Keratinocyte (primary cell): ENCODE measurements at regions not wholly inside any gene's neighbourhood (a gene's known extent, or its start where the extent isn't known, plus 50 kb on each side); places are given as distances from the start of the nearest gene placed in this dataset.

Experiments used
- DNase-seq: peaks from one replicate; pipeline ENCODE4 v3.0.0-alpha.2; 2011; ENCODE audit warnings: low read depth, missing footprints, low spot score
- FAIRE-seq: peaks from 2 replicates; lab custom pipeline; 2011; peaks lifted over from hg19 to GRCh38; lab: Jason Lieb, UNC
- H2AFZ ChIP-seq: 2 replicates; pipeline ENCODE4 v1.6.0; 2012; ENCODE audit warnings: low read length, control low read depth, inconsistent platforms; ENCODE audit not compliant: control insufficient read depth
- H3K27ac ChIP-seq: 2 replicates; pipeline ENCODE4 v1.5.1; 2011; ENCODE audit warnings: low read length; ENCODE audit not compliant: control insufficient read depth, insufficient read depth
- H3K27me3 ChIP-seq: 3 replicates; pipeline ENCODE4 v1.6.0; 2011; ENCODE audit warnings: low read length; ENCODE audit not compliant: control insufficient read depth, insufficient read depth; ENCODE audit errors: extremely low read depth
- H3K36me3 ChIP-seq, 2 experiments: 2 replicates in 1 of 2; 3 replicates in 1 of 2; pipeline ENCODE4 v1.5.1; 2011; ENCODE audit warnings: low read length in 2 of 2, mild to moderate bottlenecking in 1 of 2; ENCODE audit not compliant: control insufficient read depth in 2 of 2, insufficient read depth in 2 of 2; ENCODE audit errors: extremely low read depth in 1 of 2
- H3K4me1 ChIP-seq: 3 replicates; pipeline ENCODE4 v1.5.1; 2011; ENCODE audit warnings: low read length; ENCODE audit not compliant: control insufficient read depth, insufficient read depth; ENCODE audit errors: extremely low read depth
- H3K4me2 ChIP-seq: 3 replicates; pipeline ENCODE4 v1.6.0; 2011; ENCODE audit warnings: low read depth, low read length; ENCODE audit not compliant: control insufficient read depth, insufficient read depth; ENCODE audit errors: extremely low read depth
- H3K4me3 ChIP-seq, 3 experiments: fragments of 200-600 bp in 1 of 3; sonication (generic) in 1 of 3; 2 replicates in 2 of 3; 3 replicates in 1 of 3; pipeline ENCODE4 v1.5.1; 2011 to 2016; ENCODE audit warnings: low read length in 3 of 3, mild to moderate bottlenecking in 3 of 3, control low read depth in 2 of 3, inconsistent platforms in 1 of 3, low read depth in 1 of 3, mixed read lengths in 1 of 3, mixed run types in 1 of 3, moderate library complexity in 1 of 3; ENCODE audit not compliant: control insufficient read depth in 2 of 3, insufficient read depth in 2 of 3; ENCODE audit errors: extremely low read depth in 1 of 3
- H3K79me2 ChIP-seq: 2 replicates; pipeline ENCODE4 v1.6.0; 2012; ENCODE audit warnings: low read length; ENCODE audit not compliant: control insufficient read depth, insufficient read depth
- H3K9ac ChIP-seq: 3 replicates; pipeline ENCODE4 v1.6.0; 2011; ENCODE audit warnings: low read length; ENCODE audit not compliant: control insufficient read depth, insufficient read depth; ENCODE audit errors: extremely low read depth
- H3K9me1 ChIP-seq: 3 replicates; pipeline ENCODE4 v1.6.0; 2011; ENCODE audit warnings: low read length; ENCODE audit not compliant: control insufficient read depth, insufficient read depth; ENCODE audit errors: extremely low read depth
- H3K9me3 ChIP-seq: 2 replicates; pipeline ENCODE4 v1.5.1; 2012; ENCODE audit warnings: low read depth, low read length; ENCODE audit not compliant: control insufficient read depth
- H4K20me1 ChIP-seq: 3 replicates; pipeline ENCODE4 v1.6.0; 2011; ENCODE audit warnings: low read length; ENCODE audit not compliant: control insufficient read depth, insufficient read depth; ENCODE audit errors: extremely low read depth
- EZH2 ChIP-seq: IDR thresholded peaks from one replicate; pipeline ENCODE4 v1.6.1; 2012; ENCODE audit warnings: inconsistent platforms, mild to moderate bottlenecking, low read length, moderate library complexity
- dilution Hi-C: fragments of 300-500 bp; cut with MboI; formaldehyde crosslinking; loops from one replicate; pipeline ENCODE4 v1.7.0; 2020; ENCODE audit warnings: low sequenced_read_pairs; ENCODE audit not compliant: extremely low pct_ligation_motif_present
- TF ChIP-seq, protein P1 (sequence below), 3 experiments: IDR thresholded peaks in 1 of 3; conservative IDR thresholded peaks in 1 of 3; optimal IDR thresholded peaks in 1 of 3; 2 replicates in 2 of 3; 3 replicates in 1 of 3; pipeline versions ENCODE3 to v1.5.1; 2011; ENCODE audit warnings: low read length in 3 of 3, mild to moderate bottlenecking in 3 of 3, moderate library complexity in 2 of 3, control low read depth in 1 of 3, inconsistent platforms in 1 of 3; ENCODE audit not compliant: insufficient read depth in 2 of 3; ENCODE audit errors: extremely low read depth in 1 of 3

GRCh38 chr5:1748271-1748670 is 51.4 kb downstream of the MRPL36 start:
- dilution Hi-C loops, result no loop called here
- Histone ChIP-seq H2AFZ (no peak overlapping the region), H3K9ac (no peak overlapping the region), H3K4me3 (no peak overlapping the region), H3K36me3 (no peaks in the 10 kb centered on the region), H3K27ac (no peak overlapping the region), H3K9me3 (peaks cover 1% of the 10 kb centered on the region), H3K27me3 (no peaks in the 10 kb centered on the region), H3K4me1 (no peaks in the 10 kb centered on the region), H3K9me1 (no peaks in the 10 kb centered on the region), H3K79me2 (no peaks in the 10 kb centered on the region), H3K4me2 (no peak overlapping the region), H4K20me1 (no peaks in the 10 kb centered on the region)
- DNase-seq (no peak), FAIRE-seq (no peak)
- no peak for TF ChIP-seq EZH2
- TF ChIP-seq, protein P1, sequence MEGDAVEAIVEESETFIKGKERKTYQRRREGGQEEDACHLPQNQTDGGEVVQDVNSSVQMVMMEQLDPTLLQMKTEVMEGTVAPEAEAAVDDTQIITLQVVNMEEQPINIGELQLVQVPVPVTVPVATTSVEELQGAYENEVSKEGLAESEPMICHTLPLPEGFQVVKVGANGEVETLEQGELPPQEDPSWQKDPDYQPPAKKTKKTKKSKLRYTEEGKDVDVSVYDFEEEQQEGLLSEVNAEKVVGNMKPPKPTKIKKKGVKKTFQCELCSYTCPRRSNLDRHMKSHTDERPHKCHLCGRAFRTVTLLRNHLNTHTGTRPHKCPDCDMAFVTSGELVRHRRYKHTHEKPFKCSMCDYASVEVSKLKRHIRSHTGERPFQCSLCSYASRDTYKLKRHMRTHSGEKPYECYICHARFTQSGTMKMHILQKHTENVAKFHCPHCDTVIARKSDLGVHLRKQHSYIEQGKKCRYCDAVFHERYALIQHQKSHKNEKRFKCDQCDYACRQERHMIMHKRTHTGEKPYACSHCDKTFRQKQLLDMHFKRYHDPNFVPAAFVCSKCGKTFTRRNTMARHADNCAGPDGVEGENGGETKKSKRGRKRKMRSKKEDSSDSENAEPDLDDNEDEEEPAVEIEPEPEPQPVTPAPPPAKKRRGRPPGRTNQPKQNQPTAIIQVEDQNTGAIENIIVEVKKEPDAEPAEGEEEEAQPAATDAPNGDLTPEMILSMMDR (optimal IDR thresholded peaks at IDR 0.05 in 1 of 3, IDR thresholded peaks at IDR 0.05 in 1 of 3, conservative IDR thresholded peaks at IDR 0.05 in 1 of 3; ENCODE audit: extremely low read depth in 1 of 3, insufficient read depth in 2 of 3, low read length in 3 of 3), result no peak

DNA sequence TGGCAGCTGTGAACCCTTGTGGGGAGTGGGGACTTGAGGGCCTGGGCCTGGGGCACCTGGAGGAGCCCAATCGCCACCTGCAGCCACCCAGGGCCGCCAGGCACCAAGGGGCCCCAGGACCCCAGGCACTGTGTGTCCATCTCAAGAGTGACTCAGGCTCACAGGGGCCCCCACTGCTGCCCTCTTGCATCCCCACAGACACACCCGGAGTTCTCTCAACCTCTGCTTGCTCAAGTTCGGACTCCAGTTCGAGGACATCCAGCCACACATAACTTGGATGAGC is 51.9 kb downstream of the MRPL36 start:
- Histone ChIP-seq H3K9ac (no peak overlapping the region), H3K27ac (no peak overlapping the region), H3K4me1 (no peaks in the 10 kb centered on the region), H3K27me3 (no peaks in the 10 kb centered on the region), H3K4me2 (no peak overlapping the region), H3K4me3 (no peak overlapping the region), H3K9me1 (no peaks in the 10 kb centered on the region), H3K36me3 (no peaks in the 10 kb centered on the region), H2AFZ (no peak overlapping the region), H3K79me2 (no peaks in the 10 kb centered on the region), H3K9me3 (peaks cover 1% of the 10 kb centered on the region), H4K20me1 (no peaks in the 10 kb centered on the region)
- DNase-seq (no peak), FAIRE-seq (no peak)
- dilution Hi-C loops, result no loop called here
- no peak for TF ChIP-seq EZH2
- TF ChIP-seq, protein P1 (optimal IDR thresholded peaks at IDR 0.05 in 1 of 3, IDR thresholded peaks at IDR 0.05 in 1 of 3, conservative IDR thresholded peaks at IDR 0.05 in 1 of 3; ENCODE audit: extremely low read depth in 1 of 3, insufficient read depth in 2 of 3, low read length in 3 of 3), result no peak
